HFFc6 (cell line): ENCODE measurements at regions not wholly inside any gene's neighbourhood (a gene's known extent, or its start where the extent isn't known, plus 50 kb on each side); places are given as distances from the start of the nearest gene placed in this dataset.
A peak's percentile ranks its signal among the peaks of the same experiment; 100 is the strongest.

ENCODE experiments used
- DNase-seq: peaks from one replicate; pipeline ENCODE4 v3.0.0-alpha.2; 2018
- H3K27ac Mint-ChIP-seq: 2 replicates; pipeline ENCODE4 v1.8.0; 2020; ENCODE audit warnings: mild to moderate bottlenecking, mixed read lengths
- H3K27me3 Mint-ChIP-seq: 2 replicates; pipeline ENCODE4 v1.8.0; 2021; ENCODE audit warnings: mild to moderate bottlenecking, moderate library complexity, mixed read lengths; ENCODE audit not compliant: insufficient read depth
- H3K36me3 Mint-ChIP-seq: 2 replicates; pipeline ENCODE4 v1.8.0; 2021; ENCODE audit warnings: low read depth, mixed read lengths
- H3K4me1 Mint-ChIP-seq: 2 replicates; pipeline ENCODE4 v1.8.0; 2020; ENCODE audit warnings: low read depth, mixed read lengths
- H3K4me3 Mint-ChIP-seq: 2 replicates; pipeline ENCODE4 v1.8.0; 2020; ENCODE audit warnings: mild to moderate bottlenecking, moderate library complexity, mixed read lengths
- H3K9me3 Mint-ChIP-seq: 2 replicates; pipeline ENCODE4 v1.8.0; 2020; ENCODE audit warnings: mild to moderate bottlenecking, mixed read lengths
- TF ChIP-seq, protein P1 (sequence below): fragments of 200-600 bp; sonication (generic); IDR thresholded peaks from 2 replicates; pipeline ENCODE4 v1.5.0; 2021; ENCODE audit warnings: antibody characterized with exemption, mild to moderate bottlenecking

DNA sequence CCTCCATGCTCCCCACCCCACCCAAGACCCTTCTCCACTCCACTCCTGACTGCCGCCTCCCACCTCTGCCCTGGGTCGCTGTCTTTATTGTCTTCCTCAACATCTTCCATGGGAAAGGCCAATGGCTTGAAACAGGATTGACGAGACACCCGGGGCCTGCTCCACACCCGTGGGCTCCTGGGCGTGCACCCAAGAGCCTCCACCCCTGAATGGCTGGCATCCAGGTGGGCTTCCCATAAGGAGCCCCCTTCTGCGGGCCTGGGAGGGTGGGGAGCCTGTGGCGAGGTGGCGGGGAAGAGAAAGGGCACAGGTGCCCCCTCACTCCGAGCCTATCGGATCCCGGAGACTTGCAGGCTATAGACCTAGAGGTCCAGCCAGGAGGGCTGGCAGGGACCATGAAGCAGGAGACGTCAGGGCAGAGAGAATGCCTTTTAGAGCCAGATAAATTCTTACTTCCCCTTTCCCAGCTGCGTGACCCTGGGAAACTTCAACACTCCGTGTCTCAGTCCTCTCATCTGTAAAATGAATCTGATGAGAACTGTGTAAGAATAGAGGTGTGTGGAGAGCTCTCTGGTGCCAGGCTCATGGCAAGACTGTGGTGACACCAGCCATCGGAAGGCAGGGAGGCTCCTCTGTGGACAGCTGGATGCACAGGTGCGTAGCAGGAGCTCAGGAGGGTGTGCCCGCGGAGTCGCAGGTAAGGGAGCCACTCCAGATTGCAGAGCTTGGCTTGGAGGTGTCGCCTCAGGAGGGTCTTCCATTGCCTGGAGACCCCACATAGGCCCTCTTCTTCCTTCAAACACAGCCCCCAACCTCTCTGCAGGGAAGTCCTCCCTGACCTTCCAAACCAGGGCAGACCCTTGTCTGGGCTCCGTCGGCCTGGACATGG is 53.9 kb downstream of the SMIM38 start:
- Mint-ChIP-seq H3K4me1 (no peaks in the 10 kb centered on the region), H3K27me3 (peaks cover 36% of the 10 kb centered on the region), H3K36me3 (no peaks in the 10 kb centered on the region), H3K9me3 (peaks cover 5% of the 10 kb centered on the region; the same call in 1 of the 2 replicates), H3K4me3 (no peak overlapping the region), H3K27ac (no peak overlapping the region)
- TF ChIP-seq, protein P1, sequence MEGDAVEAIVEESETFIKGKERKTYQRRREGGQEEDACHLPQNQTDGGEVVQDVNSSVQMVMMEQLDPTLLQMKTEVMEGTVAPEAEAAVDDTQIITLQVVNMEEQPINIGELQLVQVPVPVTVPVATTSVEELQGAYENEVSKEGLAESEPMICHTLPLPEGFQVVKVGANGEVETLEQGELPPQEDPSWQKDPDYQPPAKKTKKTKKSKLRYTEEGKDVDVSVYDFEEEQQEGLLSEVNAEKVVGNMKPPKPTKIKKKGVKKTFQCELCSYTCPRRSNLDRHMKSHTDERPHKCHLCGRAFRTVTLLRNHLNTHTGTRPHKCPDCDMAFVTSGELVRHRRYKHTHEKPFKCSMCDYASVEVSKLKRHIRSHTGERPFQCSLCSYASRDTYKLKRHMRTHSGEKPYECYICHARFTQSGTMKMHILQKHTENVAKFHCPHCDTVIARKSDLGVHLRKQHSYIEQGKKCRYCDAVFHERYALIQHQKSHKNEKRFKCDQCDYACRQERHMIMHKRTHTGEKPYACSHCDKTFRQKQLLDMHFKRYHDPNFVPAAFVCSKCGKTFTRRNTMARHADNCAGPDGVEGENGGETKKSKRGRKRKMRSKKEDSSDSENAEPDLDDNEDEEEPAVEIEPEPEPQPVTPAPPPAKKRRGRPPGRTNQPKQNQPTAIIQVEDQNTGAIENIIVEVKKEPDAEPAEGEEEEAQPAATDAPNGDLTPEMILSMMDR = no peak
- no peak for DNase-seq

DNA sequence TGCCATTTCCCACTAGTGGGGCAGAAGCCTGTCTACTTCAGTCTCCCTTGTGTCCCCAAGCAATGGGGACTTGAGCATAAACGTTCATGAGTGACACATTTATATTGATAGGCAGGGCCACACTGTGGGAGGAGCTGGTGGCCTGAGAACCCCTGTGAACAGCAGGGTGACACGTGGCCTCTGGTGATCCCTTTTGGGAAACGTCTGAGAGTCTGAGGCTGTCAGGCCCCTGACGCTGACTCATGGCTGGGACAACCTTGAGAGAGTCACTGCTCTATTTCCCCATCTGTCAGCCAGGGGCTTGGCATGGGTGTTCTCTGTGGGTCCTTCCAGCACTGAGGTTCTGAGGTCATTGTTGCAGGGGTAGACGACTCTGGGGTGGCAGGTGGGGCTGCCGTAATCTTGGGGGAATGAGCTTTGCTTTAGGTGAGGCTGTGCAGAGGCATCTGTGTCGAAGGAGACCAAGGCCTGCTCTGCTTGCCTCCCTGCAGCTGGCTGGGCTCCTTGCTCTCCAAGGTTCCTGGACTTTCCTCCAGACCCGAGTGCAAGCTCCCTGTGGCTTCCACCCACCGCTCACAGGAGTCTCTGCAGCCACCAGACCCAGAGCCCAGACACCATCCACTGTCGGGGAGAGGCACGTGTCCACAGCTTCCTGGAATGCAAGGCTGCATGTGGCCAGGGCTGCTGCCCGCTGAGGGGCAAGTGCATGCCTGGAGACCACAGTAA is 54.7 kb downstream of the SMIM38 start:
- H3K36me3 Mint-ChIP-seq = no peaks in the 10 kb centered on the region
- no peak overlapping the region for H3K27ac Mint-ChIP-seq
- H3K27me3 Mint-ChIP-seq = peaks cover 33% of the 10 kb centered on the region
- H3K4me3 Mint-ChIP-seq = no peak overlapping the region
- peaks cover 5% of the 10 kb centered on the region; the same call in 1 of the 2 replicates for H3K9me3 Mint-ChIP-seq
- DNase-seq = peak; percentile 1
- H3K4me1 Mint-ChIP-seq = peaks cover 3% of the 10 kb centered on the region
- TF ChIP-seq, protein P1 = no peak

DNA sequence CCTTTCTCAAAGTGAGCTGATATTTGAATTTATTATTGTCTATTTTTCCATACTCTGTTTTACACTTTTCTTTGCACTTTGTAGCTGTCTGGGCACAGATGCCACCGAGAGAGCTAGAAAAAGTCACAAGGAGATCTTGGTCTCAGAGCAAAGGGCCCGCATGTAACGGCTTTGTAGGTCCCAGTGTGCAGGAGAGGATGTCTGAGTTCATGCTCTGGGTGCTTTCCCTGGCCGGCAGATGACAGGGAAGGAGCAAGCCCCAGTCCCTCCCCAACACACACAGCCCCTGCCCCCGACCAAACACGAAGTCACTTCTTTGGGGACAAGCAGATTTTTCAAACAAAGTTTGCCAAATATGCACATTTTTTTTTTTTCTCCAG is 55.8 kb downstream of the SMIM38 start:
- no peak for DNase-seq
- Mint-ChIP-seq H3K4me3 (no peak overlapping the region), H3K9me3 (peaks cover 5% of the 10 kb centered on the region; the same call in 1 of the 2 replicates), H3K4me1 (peaks cover 13% of the 10 kb centered on the region), H3K27me3 (peaks cover 33% of the 10 kb centered on the region), H3K27ac (no peak overlapping the region), H3K36me3 (no peaks in the 10 kb centered on the region)
- TF ChIP-seq, protein P1 = no peak

DNA sequence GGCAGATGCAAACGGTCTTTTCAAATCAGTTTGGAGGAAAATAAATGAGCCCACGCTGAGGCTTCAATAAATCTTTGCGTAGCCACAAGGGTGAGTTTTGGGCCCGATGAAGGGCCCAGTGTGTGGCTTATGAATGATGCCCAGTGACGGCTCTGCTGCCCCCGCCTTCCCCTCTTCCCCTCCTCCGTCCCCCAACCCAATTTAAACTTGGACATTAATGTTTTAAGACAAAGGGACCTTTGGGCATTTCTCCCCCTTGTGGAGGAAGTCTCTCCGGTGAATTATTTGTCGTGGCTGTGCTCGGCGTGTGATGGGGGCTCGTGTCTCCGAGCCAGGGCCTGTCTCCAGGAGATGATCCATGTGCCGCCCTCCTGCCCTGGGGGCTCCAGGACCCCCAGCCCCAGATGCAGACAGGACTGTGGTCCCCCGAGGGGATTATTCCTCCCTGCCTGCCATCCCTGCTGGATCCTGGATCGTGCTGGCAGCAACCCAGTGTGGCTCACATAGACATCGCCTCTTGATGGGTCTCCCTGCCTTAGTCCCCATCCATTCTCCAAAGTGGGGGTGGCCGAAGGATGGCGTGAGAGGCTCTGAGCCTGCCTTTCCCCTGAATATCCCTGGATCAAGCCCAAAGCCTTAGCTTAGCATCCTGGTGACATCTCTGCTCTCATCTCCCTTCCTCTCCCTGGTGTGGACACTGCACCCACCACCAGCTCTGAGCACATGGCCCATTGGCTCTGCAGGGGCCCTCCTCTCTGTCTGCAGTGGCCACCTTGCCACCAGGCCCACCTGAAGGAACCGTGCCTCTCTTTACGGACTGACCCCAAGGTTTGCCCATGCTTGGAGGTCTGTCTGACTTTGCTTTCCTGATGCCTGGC is 56.4 kb downstream of the SMIM38 start:
- H3K4me3 Mint-ChIP-seq = no peak overlapping the region
- no peak for DNase-seq
- peaks cover 14% of the 10 kb centered on the region for H3K4me1 Mint-ChIP-seq
- TF ChIP-seq, protein P1 = peak; percentile 64
- H3K27me3 Mint-ChIP-seq = peaks cover 29% of the 10 kb centered on the region
- H3K9me3 Mint-ChIP-seq = peaks cover 5% of the 10 kb centered on the region; the same call in 1 of the 2 replicates
- no peak overlapping the region for H3K27ac Mint-ChIP-seq
- H3K36me3 Mint-ChIP-seq = no peaks in the 10 kb centered on the region

DNA sequence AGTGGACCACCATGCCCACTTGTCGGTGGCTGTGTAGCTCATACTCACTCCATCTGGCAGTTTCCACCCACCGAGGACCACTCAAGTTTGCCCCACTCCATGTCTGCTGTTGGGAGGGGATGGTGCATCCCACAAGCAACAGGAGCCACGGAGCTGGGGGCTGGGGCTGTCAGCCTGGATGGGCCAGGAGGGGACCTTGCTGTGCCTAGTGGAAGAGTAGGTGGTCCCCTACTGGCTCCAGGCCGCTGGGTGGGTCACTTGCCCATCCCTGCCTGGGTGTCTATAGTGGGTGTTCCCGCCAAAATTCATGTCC is 57.0 kb downstream of the SMIM38 start:
- Mint-ChIP-seq H3K36me3 (no peaks in the 10 kb centered on the region), H3K9me3 (peaks cover 5% of the 10 kb centered on the region; the same call in 1 of the 2 replicates), H3K4me3 (no peak overlapping the region), H3K27ac (no peak overlapping the region), H3K4me1 (peaks cover 14% of the 10 kb centered on the region), H3K27me3 (peaks cover 29% of the 10 kb centered on the region)
- TF ChIP-seq, protein P1 = no peak
- no peak for DNase-seq
